Ovary (tissue), 7 donors: ENCODE measurements at regions not wholly inside any gene's neighbourhood (a gene's known extent, or its start where the extent isn't known, plus 50 kb on each side); places are given as distances from the start of the nearest gene placed in this dataset.

Experiments
- DNase-seq, 5 donors: peaks; one replicate each; pipeline ENCODE4 v3.0.0-alpha.2; 2019 to 2020
- H3K27ac ChIP-seq, 2 donors: fragments of 200-600 bp; one replicate each; pipeline versions ENCODE4 v1.5.1 to v1.8.0; 2019 to 2022
- H3K27me3 ChIP-seq: fragments of 200-600 bp; one replicate; pipeline ENCODE4 v1.8.0; 2022
- H3K36me3 ChIP-seq: fragments of 200-600 bp; sonication (generic); one replicate; pipeline ENCODE4 v1.5.1; 2019
- H3K4me1 ChIP-seq: one replicate; pipeline ENCODE4 v1.8.1; 2013; ENCODE audit warnings: mild to moderate bottlenecking, moderate library complexity; ENCODE audit not compliant: insufficient read depth
- H3K4me3 ChIP-seq: fragments of 200-600 bp; sonication (generic); one replicate; pipeline ENCODE4 v1.5.1; 2017
- H3K9me3 ChIP-seq, 2 donors: fragments of 200-600 bp in 1 of 2; sonication (generic) in 1 of 2; one replicate each; pipeline versions ENCODE4 v1.5.1 to v1.8.1; 2013 to 2019; ENCODE audit warnings: mild to moderate bottlenecking in 1 of 2, moderate library complexity in 1 of 2
- CTCF ChIP-seq, 3 donors: fragments of 450-650 bp in 2 of 3; fragments of 200-600 bp in 1 of 3; IDR thresholded peaks; one replicate each; pipeline versions ENCODE4 v1.5.1 to v1.8.0; 2016 to 2022; ENCODE audit warnings: antibody characterized with exemption in 3 of 3, mild to moderate bottlenecking in 1 of 3
- EP300 ChIP-seq: sonication (generic); formaldehyde crosslinking; IDR thresholded peaks from one replicate; pipeline ENCODE4 v1.6.1; 2017; ENCODE audit warnings: antibody characterized with exemption
- POLR2A ChIP-seq: fragments of 450-650 bp; IDR thresholded peaks from one replicate; pipeline ENCODE4 v1.6.1; 2017; ENCODE audit warnings: antibody characterized with exemption, mild to moderate bottlenecking, moderate library complexity
- WGBS, 3 donors: extraction: QIAGEN DNeasy Blood & Tissue Kit in 1 of 3; methylation state at CpG; one replicate each; pipeline versions ENCODE4 v1.1.5 to v1.1.7; 2013 to 2017; 5-methylcytosine and 5-hydroxymethylcytosine counted together
- intact Hi-C, 4 donors: fragments of 100-400 bp; cut with DNase I; formaldehyde crosslinking; loops; one replicate each; pipeline versions ENCODE4 v1.11.0 to v1.15.1; 2022 to 2023
- donor health status: DM: no; HTN: no; CAD: no; lungs with moderate emphysema.
- donor health status: DM: no; HTN: no; CAD: no.
- donor health status: Bipolar disorder and iron deficiency.
- donor health status: DM: no; HTN: no; CAD: no.
- donor health status: DM: yes; HTN: yes; CAD: no.

GRCh38 chr9:86464242-86464641 lies 110.0 kb upstream of the TUT7 start:
- Histone ChIP-seq H3K9me3 (no peaks in the 10 kb centered on the region), H3K4me1 (no peaks in the 10 kb centered on the region), H3K27ac (no peak overlapping the region), H3K4me3 (no peak overlapping the region), H3K36me3 (no peaks in the 10 kb centered on the region), H3K27me3 (no peaks in the 10 kb centered on the region)
- TF ChIP-seq POLR2A, result no peak
- no peak for TF ChIP-seq EP300
- no peak for TF ChIP-seq CTCF (IDR thresholded peaks at IDR 0.05)
- intact Hi-C loops, result no loop called here
- no peak for DNase-seq
- WGBS, 3 donors, result 59 to 73% (median 62%) methylated on average over 3 of the region's 3 CpGs

GRCh38 chr9:86460216-86461002 lies 106.2 kb upstream of the TUT7 start:
- H3K36me3 ChIP-seq, result no peaks in the 10 kb centered on the region
- DNase-seq, result no peak
- H3K27ac ChIP-seq, result no peak overlapping the region
- no peak for TF ChIP-seq CTCF (IDR thresholded peaks at IDR 0.05)
- no peak for TF ChIP-seq POLR2A
- TF ChIP-seq EP300, result no peak
- no peaks in the 10 kb centered on the region for H3K27me3 ChIP-seq
- H3K9me3 ChIP-seq, result no peaks in the 10 kb centered on the region
- no peak overlapping the region for H3K4me3 ChIP-seq
- H3K4me1 ChIP-seq, result no peaks in the 10 kb centered on the region
- intact Hi-C loops, result no loop called here
- 53 to 67% (median 61%) methylated on average over 11 of the region's 11 CpGs for WGBS, 3 donors

- no peaks in the 10 kb centered on the region for H3K36me3 ChIP-seq
- no peaks in the 10 kb centered on the region for H3K27me3 ChIP-seq
- intact Hi-C loops, result no loop called here
- no peak overlapping the region for H3K4me3 ChIP-seq
- H3K9me3 ChIP-seq, result no peaks in the 10 kb centered on the region
- TF ChIP-seq CTCF (IDR thresholded peaks at IDR 0.05) (no peak), POLR2A (no peak), EP300 (no peak)
- no peak for DNase-seq
- H3K27ac ChIP-seq, result no peak overlapping the region
- 70 to 78% (median 74%) methylated on average over 5 of the region's 5 CpGs for WGBS, 3 donors
- no peaks in the 10 kb centered on the region for H3K4me1 ChIP-seq
Observed at GRCh38 chr9:86459599-86460155, 105.5 kb upstream of the TUT7 start.

GRCh38 chr9:86459191-86459590 lies 105.0 kb upstream of the TUT7 start:
- intact Hi-C loops, result no loop called here
- DNase-seq, result no peak
- H3K27ac ChIP-seq, result no peak overlapping the region
- no peaks in the 10 kb centered on the region for H3K9me3 ChIP-seq
- no peaks in the 10 kb centered on the region for H3K27me3 ChIP-seq
- no peaks in the 10 kb centered on the region for H3K36me3 ChIP-seq
- H3K4me1 ChIP-seq, result peaks cover 2% of the 10 kb centered on the region
- TF ChIP-seq POLR2A (no peak), EP300 (no peak), CTCF (IDR thresholded peaks at IDR 0.05) (no peak)
- H3K4me3 ChIP-seq, result no peak overlapping the region
